ENCODE measurements at regions not wholly inside any gene's neighbourhood (a gene's known extent, or its start where the extent isn't known, plus 50 kb on each side); places are given as distances from the start of the nearest gene placed in this dataset.
"Not testable (repeated sequence)": the region's sequence is repeated elsewhere in the genome, so short reads cannot be mapped to it uniquely, and the experiment has no call there.

DNA sequence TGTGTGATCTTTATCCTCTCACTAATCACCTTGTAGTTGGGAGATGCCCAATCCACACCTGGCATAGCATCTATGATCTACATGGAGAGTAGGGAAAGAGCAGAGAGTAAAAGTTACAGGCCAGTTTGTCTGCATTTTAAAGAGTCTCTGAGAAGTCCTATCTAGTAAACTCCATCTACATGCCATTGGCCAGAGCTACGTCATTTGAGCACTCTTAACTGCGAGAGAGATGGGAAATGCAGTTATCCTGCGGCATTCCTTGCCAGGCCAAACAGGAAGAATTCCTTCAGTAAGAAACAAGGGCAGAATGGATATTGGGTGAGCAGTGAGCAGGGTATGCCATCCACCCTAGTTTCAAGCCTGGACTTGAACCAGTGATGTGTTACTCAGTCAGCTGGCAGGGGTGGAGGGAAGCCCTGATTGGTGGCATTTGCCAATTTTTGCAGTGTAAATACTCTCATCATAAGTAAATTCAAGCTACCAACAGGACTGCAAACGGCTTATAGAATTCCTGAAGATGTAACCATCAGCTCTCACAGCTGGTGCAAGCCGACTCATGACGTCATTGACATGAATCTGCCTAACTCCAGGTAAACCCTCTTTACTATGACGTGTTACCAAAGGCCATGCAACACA lies 156.8 kb upstream of the MSX2 start:
- DNase-seq: no peak

DNA sequence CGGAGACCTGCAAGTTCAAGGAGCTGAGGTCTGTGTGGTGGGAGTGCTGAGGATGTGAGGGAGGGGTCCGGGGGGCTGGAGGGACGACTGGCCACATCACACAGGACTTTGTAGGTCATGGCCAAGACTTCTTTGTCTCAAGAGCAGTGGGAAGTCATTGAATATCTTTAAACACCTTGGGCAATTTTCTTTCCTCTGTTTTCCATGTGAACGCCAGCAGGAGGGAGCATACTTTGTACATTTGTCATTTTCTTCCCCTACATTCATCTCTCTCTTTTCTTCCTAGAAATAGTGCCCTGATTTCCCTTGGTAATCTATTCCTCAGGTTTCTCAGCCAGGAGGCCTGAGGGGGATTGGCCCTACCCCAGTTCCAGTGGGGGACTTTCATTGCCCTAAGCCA lies 153.7 kb upstream of the MSX2 start:
- no peak for DNase-seq

DNA sequence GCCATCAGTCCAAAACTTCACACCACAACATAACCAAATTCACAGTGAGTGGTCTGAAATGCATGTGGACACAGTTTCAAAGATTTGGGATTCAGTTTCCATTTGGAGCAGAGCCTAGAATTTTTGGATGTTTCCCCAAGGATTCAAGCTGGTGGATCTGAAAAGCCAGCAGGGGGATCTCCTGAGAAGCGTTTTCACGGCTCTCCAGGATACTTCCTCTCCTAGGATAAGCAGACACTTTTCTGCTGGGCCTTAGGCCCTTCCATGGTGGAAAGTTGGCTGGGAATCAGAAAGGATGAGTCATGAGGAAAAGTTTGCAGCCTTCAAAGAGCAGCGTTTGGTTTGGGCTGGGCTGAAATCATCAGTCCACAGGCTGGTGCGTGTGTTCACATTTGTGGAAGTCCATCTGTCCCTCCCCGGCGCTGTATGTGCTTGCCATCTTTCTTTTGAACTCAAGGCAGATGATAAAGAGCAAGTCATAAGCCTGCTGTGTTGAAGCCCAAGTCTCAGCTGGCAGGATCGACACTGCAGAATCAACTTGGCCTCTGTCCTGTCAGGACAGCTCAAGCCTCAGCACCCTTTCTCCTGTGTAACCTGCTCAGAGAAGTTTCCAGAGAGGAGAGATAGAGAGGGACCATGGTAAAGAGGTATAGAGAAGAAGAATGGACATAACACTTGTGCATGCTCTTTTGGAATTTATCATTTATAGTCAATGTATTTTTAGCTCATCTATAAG lies 152.6 kb upstream of the MSX2 start:
- peak; percentile 2 to 73 for DNase-seq

DNA sequence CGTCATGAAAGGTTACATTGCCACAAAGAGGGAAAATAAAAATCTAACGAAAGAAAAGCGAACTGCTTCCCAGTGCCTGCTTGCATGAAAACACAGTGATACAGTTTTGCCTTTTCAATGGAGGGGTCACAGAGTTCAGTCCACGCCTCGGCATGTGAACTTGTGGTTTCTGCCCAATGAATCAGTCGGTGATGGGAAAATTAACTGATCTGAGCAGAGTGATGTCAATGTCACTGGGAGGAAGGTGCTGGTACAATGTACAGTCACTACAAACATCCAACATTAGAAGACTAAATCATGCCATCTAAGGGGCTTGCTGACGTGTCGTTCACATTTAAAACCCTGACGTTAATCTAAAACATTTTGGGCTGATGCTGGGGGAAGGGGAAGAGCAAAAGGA lies 151.8 kb upstream of the MSX2 start:
- no peak for DNase-seq

DNA sequence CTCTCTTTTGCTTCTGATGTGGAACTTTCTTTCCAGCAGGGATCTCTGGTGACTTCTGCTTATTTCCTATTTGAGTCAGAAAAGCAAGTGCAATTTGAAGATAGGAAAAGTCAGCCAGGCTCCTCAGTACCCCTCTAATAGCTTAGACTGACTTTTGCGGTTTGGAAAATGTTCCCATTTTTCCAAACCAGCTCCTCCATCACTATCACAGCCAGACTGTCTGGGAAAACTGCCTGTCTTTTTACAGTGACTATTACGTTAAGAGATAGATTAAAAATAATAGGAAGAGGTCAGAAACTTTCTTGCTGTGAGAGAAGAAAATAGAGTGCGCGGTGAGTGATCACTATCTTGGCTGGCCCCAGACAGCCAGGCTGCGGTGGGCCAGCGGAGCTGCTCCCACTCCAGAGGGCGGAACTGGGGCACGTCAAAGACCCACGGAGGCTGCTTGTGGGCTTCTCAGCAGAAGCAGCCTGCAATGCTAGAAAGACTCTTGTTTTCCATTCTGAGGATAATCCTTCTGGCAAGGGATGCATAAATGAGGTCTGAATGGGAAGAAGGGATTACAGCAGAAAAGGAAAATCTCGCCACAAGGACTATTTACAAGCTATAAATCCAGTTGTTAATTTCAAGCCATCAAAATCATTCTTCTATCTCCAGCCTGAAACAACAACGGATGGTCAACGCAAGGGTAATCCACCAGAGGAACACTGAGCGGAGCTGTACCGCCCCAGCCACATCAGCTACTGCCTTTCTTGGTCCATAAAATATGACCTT lies 151.0 kb upstream of the MSX2 start:
- no peak for DNase-seq

DNA sequence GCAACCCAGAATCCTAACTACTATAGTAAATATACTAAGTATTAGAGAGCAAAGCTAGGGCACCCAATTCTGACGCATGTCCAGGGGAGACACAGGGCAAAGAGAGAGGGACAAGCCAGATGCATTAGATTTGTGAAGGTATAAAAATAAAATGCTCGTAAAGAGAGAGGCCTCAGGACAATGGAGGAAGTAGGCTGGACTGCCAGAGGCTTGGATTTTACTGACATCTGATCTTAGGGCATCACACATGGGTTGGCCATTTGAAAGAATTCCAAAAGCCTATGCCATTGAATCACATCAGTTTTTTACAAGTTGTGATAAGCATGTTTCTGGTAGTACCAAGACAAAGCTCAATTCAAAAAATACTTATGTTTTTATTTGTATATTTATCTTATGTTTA lies 149.3 kb upstream of the MSX2 start:
- no peak for DNase-seq

DNA sequence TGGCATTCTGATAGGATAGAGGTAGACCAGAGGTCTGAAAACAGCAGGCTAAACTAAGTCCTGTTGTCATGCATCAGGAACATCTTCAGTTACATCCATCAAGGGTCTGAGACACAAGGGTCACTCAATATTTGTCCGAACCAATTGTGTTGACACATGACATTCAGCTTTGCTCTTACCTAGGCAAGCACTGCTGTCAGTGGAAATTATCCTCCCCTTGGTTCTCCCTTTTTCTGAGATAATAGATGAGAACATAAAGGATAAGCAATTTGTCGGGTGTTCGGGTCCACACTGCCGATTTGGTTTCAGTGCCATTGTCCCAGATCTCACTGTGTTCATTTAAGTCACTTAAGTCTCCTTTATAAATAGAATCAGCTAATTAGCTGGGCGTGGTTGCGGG lies 148.3 kb upstream of the MSX2 start:
- DNase-seq: no peak

DNA sequence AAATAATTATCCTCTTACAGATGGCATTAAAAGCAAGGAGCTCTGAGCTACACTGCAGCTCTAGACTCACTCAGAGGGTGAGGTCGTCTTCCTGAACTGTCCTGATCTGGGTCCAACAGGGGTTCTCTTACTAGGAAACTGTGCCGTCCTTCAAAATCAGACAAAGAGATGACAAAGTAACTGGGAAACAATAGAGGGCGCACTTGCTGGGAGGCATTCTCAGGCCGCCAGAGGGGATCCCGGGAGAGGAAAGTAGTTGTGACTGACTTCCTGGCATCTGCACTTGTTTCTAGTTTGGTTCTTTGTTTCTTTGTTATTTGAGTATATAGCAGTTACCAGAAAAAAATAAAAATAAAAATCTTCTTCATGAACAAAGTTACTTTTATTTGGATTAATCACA lies 142.9 kb upstream of the MSX2 start:
- DNase-seq: no peak

DNA sequence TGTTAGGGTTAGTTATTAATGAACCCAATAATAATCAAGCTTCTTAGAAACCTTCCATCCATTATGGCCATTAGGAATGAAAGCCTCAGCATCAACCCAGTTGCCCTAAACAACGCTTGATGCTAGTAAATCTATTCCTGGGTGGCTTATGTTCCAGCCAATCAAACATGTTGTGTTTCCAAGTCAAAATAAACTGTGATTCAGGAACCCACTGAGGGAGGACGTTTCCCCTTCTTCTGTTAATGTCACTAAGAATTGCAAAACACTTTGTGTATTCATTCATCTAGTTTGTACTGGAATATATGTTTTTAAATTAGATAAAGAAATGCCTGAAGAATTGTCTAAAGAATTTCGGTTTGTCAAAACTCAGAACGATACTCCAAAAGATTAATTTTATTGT lies 142.5 kb upstream of the MSX2 start:
- no peak for DNase-seq

DNA sequence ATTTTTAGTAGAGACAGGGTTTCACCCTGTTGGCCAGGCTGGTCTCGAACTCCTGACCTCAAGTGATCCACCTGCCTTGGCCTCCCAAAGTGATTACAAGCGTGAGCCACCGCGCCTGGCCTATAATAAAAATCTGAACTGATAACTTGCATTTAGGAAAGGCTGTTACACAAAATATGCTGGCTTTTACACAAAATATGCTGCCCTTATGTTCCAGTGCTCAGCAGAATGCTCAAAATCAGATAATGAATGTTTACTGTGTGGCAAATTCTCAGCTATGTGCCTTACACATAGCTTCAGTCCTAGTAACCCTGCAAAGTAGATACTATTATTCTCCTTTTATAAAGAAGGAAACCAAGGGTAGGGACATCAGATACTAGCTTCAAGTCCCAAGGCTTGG lies 141.3 kb upstream of the MSX2 start:
- no peak for DNase-seq

DNA sequence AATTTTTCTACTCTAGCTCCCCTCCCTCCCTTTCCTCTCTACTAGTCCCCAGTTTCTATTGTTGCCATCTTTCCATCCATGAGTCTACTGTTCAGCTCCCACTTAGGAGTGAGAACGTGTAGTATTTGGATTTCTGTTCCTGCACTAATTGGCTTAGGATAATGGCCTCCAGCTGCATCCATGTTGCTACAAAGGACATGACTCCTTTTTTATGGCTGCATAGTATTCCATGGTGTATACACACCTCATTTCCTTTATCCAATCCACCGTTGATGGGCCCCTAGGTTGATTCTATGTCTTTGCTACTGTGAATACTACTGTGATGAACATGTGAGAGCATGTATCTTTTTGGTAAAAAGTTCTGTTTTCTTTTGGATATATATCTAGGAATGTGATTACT lies 138.9 kb upstream of the MSX2 start:
- no peak for DNase-seq

DNA sequence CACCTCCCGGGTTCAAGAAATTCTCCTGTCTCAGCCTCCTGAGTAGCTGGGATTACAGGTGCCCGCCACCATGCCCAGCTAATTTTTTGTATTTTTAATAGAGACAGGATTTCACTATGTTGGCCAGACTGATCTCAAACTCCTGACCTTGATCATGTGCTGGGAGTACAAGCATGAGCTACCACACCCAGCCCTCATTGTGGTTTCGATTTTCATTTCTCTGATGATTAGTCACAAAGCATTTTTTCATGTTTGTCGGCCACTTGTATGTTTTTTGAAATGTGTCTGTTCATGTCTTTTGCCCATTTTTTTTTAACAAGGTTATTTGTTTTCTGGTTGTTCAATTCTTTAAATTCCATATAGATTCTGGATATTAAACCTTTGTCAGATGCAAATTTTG lies 138.2 kb upstream of the MSX2 start:
- DNase-seq: not testable (repeated sequence)

DNA sequence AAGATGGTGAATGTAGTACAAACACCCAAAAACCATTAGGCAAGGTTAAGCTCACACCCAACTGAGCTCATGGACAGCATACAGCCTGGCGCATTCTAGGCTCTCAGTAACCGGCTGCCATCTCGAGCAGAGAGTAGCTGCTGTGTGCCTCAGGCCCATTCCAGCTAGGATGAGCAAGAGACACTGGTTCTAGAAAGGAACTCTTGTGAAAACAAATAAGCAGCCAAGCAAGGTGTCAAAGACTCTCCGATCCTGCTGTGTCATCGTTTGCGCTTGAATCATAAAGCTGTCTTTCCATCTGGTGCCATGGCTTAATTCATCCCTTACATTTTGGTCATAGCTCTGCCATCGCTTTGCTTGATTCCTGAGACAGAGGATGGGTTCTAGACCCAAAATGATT lies 135.4 kb upstream of the MSX2 start:
- no peak for DNase-seq

DNA sequence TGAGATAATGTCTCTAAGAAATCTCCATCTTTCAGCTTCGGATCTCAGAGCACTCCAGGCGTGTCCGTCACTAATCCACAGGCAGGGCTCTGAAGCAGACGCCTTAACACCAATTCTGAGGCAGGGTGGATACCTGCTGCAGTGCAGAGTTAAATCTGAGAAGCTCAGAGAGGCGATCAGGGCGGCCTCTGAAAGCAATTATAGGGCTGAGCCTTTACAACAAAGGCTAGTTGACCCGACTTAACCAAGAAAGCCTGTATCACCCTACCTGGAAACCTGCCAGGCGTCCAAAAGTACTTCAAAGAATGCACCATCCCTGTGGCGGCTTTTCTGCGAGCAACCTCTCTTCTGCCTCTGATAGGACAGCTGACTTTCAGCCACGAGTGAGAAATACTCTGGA lies 134.8 kb upstream of the MSX2 start:
- DNase-seq: no peak

DNA sequence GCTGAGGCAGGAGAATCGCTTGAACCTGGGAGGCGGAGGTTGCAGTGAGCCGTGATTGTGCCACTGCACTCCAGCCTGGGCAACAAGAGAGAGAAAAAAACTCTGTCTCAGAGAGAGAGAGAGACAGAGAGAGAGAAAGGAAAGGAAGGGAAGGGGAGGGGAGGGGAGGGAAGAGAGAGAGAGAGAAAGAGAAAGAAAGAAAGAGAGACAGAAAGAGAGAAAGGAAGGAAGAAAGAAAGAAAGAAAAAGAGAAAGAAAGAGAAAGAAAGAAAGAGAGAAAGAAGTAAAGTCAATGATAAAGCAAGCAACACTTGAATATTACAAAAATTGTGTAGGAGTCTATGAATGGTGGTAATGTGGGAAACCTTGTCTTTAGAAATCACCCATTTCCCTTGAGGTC lies 133.6 kb upstream of the MSX2 start:
- DNase-seq: no peak

DNA sequence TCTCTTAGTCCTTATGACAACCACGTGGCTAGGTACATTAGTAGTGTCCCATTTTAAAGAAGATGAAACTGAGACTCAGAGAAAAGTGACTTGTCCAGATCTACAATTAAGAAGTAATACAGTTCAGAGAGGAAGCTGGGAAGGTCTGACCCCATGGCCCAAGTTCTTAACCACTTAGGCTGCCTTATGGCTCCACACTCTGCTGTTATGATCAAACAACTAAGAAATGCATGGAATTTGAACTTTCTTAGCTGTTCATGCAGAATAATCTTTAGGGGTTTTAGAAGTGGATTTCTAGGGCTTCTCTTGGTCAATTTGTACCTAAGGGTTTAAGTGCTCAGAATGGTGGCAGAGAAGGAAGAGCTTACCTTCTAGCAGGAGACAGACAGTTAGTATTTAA lies 128.0 kb upstream of the MSX2 start:
- DNase-seq: no peak

DNA sequence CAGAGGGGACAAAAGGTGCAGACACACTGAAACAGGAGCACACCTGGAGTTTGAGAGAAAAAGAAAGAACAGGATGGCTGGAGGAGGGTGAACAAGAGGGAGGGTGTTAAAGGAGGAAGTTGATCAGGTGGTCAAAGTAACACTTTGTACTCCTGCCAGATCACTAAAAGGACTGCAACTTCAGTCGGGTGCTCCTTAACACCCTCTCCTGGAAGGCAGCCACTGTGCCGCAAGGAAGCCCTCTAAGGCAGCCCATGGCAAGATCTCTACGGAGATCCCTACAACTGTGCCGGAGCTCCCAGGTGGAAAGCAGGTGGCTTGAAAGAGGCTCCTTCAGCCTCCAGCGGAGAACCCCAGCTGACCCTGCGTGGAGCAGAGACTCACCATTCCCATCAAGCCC lies 124.4 kb upstream of the MSX2 start:
- no peak for DNase-seq

DNA sequence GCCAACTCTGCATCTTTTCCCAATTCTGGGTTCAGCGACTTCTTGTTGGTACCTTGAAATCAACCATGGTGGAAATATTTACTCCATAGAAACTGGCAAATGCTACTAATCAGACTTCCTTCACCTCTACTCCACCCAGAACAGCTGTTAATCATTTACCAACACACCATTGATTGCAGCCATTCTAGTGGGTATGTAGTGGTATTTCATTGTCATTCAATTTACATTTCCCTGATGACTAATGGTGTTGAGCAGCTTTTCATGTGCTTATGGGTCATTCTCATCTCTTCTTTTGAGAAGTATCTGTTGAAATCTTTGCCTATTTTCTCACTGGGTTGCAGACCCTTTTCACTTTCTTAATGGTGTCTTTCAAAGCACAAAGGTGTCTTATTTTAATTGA lies 122.4 kb upstream of the MSX2 start:
- no peak for DNase-seq

DNA sequence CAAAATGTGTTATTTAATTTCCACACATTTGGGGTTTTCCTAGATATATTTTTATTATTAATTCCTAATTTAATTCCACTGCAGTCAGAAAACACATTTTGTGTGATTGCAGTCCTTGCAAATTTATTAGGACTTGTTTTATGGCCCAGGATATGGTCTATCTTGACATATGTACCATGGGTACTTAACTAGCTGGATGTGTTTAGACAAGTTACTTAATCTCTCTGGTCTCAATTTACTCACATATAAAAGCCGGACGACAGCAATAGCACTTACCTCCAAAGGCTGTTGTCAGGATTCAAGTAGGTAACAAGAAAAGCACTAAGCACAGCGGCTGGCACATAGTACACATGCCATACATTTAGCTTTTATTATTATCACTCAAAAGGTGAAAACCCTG lies 118.2 kb upstream of the MSX2 start:
- DNase-seq: no peak

DNA sequence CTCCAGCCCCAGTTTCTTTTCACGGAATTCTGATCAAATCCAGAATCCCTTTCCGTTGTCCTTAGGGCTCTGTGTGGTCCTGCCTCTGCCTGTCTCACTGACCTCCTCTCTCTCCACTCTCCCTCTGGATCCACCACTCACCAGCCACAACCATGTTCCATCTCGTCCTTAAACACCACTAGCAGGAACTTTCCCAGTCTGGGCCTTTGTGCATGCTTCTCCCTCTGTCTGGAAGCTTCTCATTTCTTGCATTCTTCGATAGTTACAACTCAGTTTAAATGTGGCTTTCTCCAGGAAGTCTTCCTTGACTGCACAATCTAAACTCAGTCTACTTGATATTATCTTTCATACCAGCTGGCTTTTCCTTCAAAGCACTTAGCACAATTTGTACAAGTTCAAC lies 117.7 kb upstream of the MSX2 start:
- DNase-seq: no peak

DNA sequence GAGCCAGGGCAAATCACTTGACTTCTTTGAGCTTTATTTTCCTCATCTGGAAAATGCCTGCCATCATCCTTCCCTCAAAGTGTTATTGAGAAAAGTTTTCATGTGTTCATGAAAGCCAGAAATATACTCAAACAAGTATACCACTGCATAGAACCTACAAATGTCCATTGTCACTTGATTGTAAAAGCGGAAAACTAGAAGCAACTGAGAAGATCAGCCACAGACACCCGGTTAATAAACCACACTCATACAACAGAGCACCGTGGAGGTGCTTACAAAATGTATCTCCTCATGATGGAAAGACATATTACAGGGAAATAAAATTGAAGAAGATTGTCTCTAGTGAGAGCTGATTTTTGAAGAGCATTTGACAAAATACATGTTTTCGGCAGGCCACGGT lies 117.2 kb upstream of the MSX2 start:
- DNase-seq: no peak

DNA sequence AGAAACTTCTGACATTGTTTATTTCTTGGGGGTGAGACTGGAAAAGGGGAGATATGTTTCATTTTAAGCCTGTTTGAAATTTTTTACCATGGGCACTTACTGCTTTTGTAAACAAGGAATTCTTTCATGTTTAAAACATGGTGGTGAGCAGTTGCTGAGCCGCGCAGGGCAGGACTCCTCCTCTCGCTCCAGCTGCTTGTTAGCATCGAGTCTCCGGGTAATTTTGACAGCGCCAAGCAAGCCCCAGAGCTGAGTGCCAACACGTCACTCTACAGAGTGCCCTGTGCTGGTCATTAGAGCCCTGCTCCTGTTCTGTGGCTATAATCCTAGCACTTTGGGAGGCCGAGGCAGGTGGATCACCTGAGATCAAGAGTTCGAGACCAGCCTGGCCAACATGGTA lies 116.5 kb upstream of the MSX2 start:
- DNase-seq: no peak

DNA sequence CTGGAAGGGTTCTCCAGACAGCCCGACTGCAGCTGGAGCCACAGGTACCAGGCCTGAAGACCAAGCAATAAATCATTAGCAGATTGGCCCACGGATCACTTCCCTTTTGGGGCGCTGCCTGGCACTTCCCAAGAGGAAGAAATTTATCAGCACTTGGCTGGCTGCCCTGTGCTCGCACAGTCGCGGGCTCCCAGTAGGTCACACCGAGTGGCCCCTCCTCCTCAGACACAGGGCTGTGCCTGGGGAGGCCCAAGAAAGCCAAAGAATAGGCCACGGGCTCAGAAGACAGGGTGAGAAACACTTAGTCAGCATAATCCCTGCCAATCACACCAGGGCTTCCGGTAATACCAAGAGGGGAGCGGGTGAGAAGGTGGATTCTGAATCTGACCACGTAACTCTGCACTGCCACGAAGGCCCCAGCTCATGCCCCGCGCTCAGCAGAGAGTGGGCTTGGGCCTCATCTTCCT lies 115.7 kb upstream of the MSX2 start:
- no peak for DNase-seq

DNA sequence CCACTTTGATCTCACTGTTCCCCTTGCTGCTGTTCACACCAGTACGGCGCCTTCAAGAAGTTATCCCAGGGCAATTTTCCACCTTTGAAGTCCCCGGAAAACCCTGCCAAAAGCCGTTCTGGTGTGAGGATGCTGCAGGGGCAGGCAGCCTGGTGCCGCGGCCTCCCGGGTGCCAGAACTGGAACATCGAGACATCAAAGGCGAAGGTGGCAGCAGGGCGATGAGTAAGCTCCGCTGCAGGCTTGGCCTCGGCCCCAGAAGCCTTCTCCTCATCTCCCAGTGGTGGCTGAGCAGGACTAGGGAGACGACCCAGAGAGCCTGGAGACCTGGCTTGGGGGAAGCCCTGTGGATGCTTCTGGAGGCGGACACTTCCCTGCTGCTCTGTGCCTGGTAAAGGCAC lies 115.3 kb upstream of the MSX2 start:
- no peak for DNase-seq

Measured in NCI-H446 (cell line).